HG02852 (cell line): ENCODE measurements at regions not wholly inside any gene's neighbourhood (a gene's known extent, or its start where the extent isn't known, plus 50 kb on each side); places are given as distances from the start of the nearest gene placed in this dataset.
"Not testable (repeated sequence)": the region's sequence is repeated elsewhere in the genome, so short reads cannot be mapped to it uniquely, and the experiment has no call there.

Experiments
- ATAC-seq: cut with Tn5 transposase; IDR thresholded peaks from one replicate; pipeline ENCODE4 v1.9.1; 2021; ENCODE audit warnings: mild to moderate bottlenecking, moderate library complexity; ENCODE audit not compliant: unreplicated experiment

DNA sequence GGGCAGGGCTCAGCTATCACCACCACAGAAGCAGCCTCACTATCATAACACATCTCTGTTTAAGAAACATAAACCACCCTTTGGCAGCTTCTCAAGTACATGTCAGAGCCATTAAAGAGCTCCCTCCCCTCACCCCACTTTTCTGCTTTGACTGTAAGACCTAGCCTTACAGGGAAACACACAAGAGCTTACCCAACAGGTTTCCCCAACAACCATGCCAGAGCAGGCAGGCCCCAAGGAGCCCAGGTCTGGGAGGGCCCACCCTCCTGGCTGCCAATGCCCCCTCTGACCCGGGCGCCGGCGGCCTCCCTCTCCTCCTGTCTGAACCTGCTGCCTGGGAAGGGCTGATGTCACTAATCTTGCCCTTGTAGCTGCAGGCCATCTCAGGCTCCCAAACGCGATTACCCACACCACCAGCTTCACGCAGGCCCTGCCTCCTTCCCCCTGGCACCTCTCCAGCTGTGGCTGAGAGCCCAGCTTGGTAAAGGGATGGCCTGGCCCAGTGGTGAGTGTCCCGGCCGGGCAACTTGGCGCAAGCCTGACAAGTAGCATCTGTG is 402.0 kb downstream of the MAFB start:
- no peak for ATAC-seq

DNA sequence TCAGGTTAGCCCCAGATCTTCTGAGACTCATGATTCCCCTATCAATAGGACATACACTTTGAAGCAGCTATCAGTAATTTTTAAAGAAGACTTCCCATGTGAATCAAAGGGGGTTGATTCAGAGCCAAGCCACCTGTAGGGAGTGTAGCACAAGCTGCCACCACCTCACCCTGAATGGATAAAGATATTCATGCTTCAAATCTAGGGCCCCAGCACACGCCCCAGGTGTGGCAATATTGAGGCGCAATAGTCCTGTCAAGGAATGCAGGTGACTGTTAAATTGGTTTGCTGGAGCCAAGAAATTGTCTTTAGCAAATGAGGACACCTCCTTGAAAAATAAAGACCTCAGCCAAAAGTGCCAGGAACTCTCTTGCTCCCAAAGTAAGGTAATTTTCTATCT is 404.4 kb downstream of the MAFB start:
- no peak for ATAC-seq

- no peak for ATAC-seq
Observed at GRCh38 chr20:40283689-40284088, 405.3 kb downstream of the MAFB start.

DNA sequence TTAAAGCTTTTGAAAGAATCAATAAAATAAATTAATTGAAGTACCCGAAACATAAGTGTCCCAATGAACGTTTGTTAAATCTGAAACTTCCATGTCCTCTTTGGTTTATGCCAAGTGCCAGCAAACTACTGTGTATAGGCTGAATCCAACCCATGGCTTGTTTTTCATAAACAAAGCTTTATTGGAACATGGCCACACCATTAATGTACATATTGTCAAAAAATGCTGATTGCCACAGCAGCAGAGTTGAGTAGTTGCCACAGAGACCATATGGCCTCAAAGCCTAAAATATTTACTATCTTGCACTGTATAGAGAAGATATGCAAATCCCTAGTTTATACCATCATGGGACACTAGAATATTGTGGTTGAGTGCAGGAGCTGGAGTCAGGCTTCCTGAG is 406.1 kb downstream of the MAFB start:
- no peak for ATAC-seq

DNA sequence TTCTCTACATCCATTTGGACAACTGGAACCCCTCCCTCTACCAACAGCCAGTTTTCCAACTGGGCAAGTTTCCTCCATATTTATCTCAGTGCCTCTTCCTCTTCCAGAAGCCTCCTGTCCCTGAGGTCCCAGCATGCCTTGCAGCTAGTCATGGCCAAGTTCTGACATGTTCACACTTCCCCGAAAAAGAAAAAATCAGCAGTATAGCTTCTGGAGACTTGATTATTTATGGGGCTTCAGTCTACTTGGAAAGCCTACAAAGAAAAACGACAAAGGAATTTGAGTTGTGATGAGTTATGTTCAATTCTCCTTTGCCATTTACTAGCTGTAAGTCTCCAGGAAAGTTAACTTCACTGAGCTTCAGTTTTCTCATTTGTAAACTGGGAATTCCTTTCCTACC is 406.5 kb downstream of the MAFB start:
- ATAC-seq, result no peak

DNA sequence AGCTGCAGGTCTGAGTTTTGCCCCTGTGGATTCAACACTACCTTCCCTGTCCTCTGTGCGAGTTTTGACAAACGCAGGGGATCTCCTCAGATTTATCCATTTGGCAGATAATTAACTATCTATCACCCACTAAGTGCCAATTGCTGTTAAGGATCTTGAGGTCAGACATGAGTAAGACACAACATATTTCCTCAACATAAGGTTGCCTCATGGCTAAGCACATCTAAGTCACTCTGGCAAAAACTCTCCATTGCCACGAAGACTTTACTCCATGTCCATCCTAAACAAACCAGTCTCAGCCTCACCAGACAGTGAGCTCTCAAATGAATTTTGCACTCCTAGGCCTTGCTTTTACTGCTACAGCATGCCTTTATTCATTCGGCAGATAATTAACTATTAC is 408.4 kb downstream of the MAFB start:
- ATAC-seq, result no peak

GRCh38 chr20:40279390-40279789 is 409.6 kb downstream of the MAFB start:
- no peak for ATAC-seq

DNA sequence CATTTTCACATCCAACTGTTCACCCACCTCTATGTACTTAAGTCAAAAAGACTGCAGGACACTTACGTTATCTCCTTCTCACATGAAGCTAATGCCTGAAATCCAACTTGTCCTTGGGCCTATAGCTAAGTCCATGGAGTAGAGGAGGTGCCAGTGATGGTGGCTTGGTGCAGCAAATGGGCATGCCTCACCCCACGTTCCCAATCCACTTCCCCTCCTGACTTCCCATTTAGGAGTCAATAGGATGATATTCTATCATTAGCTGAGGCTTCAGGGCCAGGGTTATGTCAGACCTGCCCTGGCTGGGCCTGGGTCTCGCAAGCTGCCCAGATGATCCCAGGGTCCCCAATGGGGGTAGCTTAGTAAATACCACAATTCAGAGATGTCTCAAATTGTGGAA is 410.4 kb downstream of the MAFB start:
- ATAC-seq, result no peak

DNA sequence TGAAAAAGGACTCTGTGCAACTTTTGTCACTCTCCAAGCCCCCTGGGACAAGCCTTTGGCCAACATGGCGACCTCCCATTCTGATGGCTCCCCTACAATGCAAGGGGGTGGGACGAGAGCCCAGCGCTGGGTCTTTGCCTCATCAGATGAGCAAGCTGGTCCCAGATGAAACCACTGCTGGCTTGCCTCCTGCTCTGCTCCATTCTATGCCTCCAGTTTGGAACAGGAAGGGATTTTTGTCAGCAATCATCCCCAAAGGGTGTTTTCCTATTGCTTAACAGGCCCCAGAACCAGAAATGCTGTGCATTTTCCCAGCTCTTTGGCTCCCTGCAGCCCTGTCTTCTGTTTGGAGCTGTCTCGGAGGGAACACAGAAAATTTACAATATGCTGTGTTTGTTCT is 412.7 kb downstream of the MAFB start:
- no peak for ATAC-seq

DNA sequence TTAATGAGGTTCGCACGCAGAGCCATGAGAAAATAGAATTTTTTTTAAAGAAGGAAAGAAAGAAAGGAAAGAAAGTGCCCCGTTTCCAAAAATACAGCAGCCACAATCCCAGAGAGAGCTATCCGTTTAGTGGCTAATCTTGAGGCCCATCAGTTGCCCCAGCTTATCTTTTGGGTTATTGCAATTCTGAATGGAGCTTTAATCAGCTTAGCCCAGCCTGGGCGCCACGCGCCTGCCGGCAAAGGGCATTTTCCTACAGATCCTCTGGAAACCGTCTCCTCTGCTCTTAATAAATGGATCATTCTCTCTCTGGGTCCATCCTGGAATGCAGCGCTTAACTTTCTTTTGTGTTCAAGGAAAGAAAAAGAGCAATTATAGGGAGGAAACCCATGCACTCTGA is 413.3 kb downstream of the MAFB start:
- no peak for ATAC-seq

GRCh38 chr20:40274912-40275533 is 414.0 kb downstream of the MAFB start:
- no peak for ATAC-seq

- ATAC-seq, result not testable (repeated sequence)
Observed at GRCh38 chr20:40269274-40269673, 419.8 kb downstream of the MAFB start.

- ATAC-seq, result no peak
Observed at GRCh38 chr20:40268321-40269075, 420.5 kb downstream of the MAFB start.

DNA sequence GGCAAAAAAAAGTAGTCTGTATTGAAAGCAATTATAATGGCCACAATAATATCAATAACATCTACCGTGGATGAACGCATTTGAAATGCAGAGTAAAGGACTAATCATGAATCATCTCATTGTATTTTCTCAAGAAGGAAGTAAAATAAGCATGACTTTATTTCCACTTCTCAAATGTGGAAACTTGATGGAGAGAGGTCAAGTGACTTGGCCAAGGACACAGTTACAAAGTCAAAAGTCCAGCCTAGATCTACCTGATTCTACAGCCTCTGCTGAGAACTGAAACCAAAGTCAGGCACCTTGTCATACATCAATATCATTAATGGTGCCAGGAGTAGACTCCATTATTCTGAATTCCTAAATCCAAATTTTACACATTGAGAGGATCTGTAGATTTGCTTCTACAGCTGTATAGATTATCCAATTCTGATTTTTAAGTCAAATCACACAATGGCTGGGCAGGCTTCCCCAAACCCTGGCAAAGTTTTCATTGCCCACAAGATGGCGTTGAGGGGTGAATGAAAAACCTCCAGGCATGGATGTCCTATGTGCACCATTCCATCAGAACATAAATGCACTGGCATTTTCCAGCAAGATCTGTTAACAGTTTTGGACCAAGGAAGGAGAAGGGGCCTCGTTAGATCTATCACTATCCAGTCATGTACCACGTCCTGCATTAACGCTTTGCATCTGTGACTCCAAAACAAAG is 423.1 kb downstream of the MAFB start:
- ATAC-seq, result no peak

GRCh38 chr20:40262219-40262618 is 426.8 kb downstream of the MAFB start:
- no peak for ATAC-seq

DNA sequence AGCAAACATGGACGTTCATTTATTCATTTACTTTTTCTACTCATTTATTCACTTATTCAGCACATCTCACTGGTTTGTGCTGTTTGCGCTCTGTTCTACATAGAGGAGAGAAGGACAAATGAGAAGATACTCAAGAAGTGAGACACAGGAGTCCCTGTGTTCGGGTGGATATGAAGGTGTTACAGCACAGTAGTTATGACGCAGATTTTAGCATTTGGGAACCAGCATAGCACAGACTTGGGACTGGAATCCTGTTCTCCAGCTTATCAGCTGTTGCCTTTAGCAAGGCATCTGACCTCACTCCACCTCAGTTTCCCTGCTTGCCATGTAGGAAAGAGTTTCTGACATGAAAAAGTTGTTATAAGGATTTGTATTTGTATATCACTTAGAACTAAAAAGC is 430.1 kb downstream of the MAFB start:
- no peak for ATAC-seq

DNA sequence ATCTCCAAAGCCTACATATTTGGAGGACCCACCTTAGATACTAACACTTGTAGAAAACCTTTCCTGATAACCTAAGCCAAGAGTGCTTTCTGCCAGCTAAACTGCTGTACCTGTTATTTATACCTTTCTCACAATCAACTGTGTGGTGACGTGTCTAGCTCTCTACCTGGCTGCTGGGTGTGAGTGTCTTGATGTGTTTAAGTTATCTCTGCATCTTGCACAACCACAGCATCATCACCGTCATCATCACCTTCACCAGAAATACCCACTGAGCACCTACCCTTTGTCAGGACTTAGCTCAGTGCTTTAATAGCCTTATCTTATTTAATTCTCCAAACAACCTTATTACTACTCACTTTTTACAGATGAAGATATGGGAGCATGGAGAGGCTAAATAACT is 431.3 kb downstream of the MAFB start:
- ATAC-seq, result no peak

DNA sequence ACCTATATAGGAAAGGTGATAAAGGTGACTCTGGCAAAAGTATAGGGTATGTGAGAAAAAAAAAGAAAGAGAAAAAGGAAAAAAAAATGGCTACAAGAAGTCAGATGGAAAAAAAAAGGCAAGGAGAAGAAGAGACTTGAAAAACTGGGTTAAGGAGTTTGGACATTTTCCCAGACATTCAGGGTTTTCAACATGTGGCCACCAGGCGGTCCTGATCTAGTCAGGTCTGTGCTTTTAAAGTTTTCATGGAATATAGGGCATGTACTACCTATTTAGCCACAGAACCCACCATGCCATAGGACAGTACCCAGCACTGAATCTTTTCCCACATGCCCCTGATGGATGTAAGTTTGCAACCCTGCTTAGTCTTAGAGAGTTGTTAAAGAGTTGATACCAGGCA is 433.7 kb downstream of the MAFB start:
- ATAC-seq, result no peak

DNA sequence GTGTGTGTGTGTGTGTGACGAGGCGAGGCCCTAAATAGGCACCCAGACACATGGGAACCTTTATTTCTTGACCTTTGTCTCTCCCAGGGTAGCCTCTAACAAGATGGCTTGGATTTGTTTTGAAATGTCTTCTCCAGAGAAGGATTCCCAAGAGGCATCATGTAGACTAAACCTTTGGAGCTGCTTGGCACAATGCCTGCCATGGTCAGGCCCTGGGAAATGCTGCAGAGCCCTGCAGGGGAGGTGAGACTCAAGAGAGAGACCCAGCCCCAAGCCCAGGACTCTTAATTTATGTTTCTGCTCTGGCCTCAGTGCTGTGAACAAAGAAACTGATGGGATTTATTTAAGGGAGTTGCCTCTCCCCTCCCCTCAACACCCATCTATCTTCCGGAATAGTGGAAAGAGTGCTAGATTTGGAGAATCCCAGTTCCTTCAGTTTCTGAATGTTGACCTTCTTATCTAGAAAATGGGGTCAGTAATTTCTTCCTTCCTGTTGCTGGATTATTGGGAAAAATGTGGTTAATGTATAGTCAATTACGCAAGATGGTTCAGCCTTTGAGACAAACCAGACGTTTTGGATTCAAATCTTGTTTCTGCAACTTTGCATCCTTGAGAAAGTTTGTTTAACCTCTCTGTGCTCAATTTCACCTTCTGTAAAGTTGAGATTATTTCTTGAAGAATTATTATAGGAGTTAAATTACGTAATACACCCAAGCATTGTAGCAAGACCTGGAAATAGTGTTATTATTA is 434.8 kb downstream of the MAFB start:
- no peak for ATAC-seq

DNA sequence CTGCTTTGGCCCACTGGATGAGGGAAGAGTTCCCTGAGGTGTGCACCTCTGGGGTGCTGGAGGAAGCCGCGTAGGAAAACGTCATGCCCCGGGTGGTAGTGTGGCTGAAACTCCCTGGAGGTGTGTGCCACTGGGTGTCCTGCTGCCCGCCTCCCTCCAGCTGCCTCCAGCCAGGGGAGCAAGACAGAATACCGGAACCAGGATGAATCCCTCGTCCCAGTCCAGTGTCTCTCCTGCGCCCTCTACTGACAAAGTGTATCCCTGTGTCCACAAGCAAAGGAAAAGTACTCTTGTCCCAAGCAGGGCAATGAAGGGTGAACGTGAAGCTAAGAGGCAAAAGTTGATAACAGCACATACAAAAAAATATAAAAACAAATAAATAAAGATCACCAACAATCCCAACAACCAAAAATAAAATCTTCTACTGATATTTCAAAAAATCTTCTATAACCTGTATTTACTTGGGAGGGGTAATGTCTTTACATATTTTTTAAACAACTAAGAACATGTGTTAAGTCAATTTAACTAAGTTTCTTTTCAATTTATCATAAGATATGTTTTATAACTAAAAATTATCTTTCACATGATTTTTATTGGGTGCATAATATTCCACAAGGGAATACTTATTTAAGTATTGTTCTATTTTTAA is 437.6 kb downstream of the MAFB start:
- no peak for ATAC-seq

GRCh38 chr20:40249805-40250204 is 439.2 kb downstream of the MAFB start:
- ATAC-seq, result no peak
